ENCODE measurements at regions not wholly inside any gene's neighbourhood (a gene's known extent, or its start where the extent isn't known, plus 50 kb on each side); places are given as distances from the start of the nearest gene placed in this dataset.

DNA sequence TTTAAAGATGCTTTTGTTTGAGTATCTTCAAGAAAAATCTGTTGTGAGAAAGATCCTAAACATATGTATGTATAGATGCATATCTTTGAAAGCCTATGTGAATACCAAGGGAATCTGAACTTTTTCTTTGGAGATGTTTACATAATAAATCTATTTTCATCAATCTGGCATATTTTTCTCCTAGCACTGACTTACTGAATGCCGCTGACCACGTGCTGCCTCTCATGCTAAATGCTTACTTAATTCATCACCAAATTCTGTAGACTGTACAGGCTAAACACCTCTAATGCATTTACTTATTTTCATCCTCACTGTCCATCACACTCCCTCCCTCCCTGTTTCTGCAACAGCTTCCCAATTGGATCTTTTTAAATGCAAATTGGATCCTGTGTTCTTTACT, 566.2 kb upstream of the WWC1 start:
- H3K27me3 ChIP-seq, result no peaks in the 10 kb centered on the region
- intact Hi-C loops (cut with DNase I), result loop anchor here (10.0 kb wide), 1 partner anchor 490 kb away; no protein-coding TSS in a partner anchor
- DNase-seq (no peak), ATAC-seq (no peak)
- TF ChIP-seq, protein P1, sequence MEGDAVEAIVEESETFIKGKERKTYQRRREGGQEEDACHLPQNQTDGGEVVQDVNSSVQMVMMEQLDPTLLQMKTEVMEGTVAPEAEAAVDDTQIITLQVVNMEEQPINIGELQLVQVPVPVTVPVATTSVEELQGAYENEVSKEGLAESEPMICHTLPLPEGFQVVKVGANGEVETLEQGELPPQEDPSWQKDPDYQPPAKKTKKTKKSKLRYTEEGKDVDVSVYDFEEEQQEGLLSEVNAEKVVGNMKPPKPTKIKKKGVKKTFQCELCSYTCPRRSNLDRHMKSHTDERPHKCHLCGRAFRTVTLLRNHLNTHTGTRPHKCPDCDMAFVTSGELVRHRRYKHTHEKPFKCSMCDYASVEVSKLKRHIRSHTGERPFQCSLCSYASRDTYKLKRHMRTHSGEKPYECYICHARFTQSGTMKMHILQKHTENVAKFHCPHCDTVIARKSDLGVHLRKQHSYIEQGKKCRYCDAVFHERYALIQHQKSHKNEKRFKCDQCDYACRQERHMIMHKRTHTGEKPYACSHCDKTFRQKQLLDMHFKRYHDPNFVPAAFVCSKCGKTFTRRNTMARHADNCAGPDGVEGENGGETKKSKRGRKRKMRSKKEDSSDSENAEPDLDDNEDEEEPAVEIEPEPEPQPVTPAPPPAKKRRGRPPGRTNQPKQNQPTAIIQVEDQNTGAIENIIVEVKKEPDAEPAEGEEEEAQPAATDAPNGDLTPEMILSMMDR (IDR thresholded peaks at IDR 0.05), result no peak
- no peaks in the 10 kb centered on the region for H3K36me3 ChIP-seq
- H3K9me3 ChIP-seq, result no peaks in the 10 kb centered on the region
- H3K4me1 ChIP-seq, result no peaks in the 10 kb centered on the region
- no peak overlapping the region for H3K4me3 ChIP-seq
- no peak overlapping the region for H3K27ac ChIP-seq

DNA sequence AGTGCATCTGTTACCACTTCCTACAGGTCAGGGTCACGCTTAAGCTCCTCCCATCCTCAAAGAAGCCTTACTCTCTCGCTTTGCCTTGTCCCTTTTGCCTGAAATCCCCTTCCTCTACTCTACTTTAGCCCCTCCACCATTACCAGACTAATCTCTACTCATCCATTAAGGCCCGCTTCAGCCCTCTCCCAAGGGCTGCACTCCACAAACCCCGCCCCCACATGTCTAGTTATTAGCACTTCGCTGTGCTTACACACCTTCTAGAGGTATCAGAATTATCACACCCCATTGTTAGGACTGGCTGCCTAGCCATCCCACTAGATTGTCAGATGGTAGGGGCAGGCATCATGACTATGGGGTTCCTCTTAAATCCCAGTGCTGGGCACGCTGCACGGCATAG, 565.7 kb upstream of the WWC1 start:
- TF ChIP-seq, protein P1 (IDR thresholded peaks at IDR 0.05), result no peak
- intact Hi-C loops (cut with DNase I), result loop anchor here (10.0 kb wide), 1 partner anchor 489 kb away; no protein-coding TSS in a partner anchor
- Histone ChIP-seq H3K4me3 (no peak overlapping the region), H3K27ac (no peak overlapping the region), H3K36me3 (no peaks in the 10 kb centered on the region), H3K4me1 (no peaks in the 10 kb centered on the region), H3K27me3 (no peaks in the 10 kb centered on the region), H3K9me3 (no peaks in the 10 kb centered on the region)
- no peak for DNase-seq
- ATAC-seq, result no peak

DNA sequence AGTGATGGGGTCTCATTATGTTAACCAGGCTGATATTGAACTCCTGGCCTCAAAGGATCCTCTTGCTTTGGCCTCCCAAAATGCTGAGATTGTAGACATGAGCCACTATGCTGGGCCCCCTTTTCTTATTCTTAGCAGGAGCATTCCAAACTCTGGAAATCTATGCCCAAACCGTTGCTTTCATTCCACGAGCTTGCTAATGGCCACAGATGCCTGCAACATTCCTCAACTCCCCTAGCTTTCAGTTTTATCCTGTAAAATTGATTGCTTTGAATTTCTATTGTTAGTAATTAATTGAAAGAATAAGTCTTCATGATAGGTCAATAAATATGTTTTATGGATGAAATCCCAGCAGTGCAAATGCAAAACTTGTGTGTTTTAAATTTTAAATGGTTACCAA, 564.8 kb upstream of the WWC1 start:
- Histone ChIP-seq H3K36me3 (no peaks in the 10 kb centered on the region), H3K27ac (no peak overlapping the region), H3K4me1 (no peaks in the 10 kb centered on the region), H3K27me3 (no peaks in the 10 kb centered on the region), H3K9me3 (no peaks in the 10 kb centered on the region), H3K4me3 (no peak overlapping the region)
- ATAC-seq (no peak), DNase-seq (no peak)
- TF ChIP-seq, protein P1 (IDR thresholded peaks at IDR 0.05), result no peak
- intact Hi-C loops (cut with DNase I), result loop anchor here (10.0 kb wide), 1 partner anchor 488 kb away; no protein-coding TSS in a partner anchor

DNA sequence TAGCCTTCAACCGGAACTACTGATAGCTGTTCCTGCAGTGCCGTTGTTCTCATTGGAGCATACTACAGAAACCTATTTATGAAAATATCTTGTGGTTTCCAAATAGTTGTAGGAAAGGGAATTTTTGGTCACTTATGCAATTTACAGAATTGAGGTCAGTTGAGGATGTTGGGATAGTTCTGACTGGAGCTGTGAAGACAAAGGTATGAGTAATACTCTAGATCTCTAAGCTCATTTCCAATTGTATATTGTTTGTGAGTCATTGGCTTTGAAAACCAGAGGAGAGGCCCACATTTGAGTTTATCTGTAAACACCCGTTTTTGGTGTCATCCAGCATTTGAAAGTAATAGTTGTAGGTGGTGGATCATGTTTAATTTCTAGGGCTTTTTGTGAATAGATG, 561.3 kb upstream of the WWC1 start:
- Histone ChIP-seq H3K36me3 (no peaks in the 10 kb centered on the region), H3K4me3 (no peak overlapping the region), H3K27me3 (no peaks in the 10 kb centered on the region), H3K9me3 (no peaks in the 10 kb centered on the region), H3K4me1 (no peaks in the 10 kb centered on the region), H3K27ac (no peak overlapping the region)
- ATAC-seq, result no peak
- TF ChIP-seq, protein P1 (IDR thresholded peaks at IDR 0.05), result no peak
- DNase-seq, result no peak
- intact Hi-C loops (cut with DNase I), result no loop called here

DNA sequence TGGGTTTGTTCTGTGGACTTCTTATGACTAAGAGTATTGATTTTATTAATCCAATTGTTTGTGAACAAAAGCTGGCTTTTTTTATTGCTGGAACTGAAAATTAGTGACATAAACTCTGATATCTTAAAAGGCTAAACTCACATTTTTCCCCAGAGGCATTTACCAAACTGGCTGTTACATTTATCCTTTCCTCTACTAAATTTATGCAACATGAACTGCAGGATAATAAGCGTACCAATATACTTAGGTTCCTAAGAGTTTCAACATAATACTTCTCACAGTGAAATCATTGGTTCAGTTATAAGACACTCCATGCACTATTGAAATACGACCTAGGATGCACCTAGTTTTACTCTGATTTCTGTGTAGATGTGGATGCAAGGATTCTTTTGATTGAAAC, 560.8 kb upstream of the WWC1 start:
- Histone ChIP-seq H3K4me3 (no peak overlapping the region), H3K4me1 (no peaks in the 10 kb centered on the region), H3K27me3 (no peaks in the 10 kb centered on the region), H3K36me3 (no peaks in the 10 kb centered on the region), H3K27ac (no peak overlapping the region), H3K9me3 (no peaks in the 10 kb centered on the region)
- DNase-seq, result no peak
- no peak for ATAC-seq
- intact Hi-C loops (cut with DNase I), result no loop called here
- TF ChIP-seq, protein P1 (IDR thresholded peaks at IDR 0.05), result no peak

DNA sequence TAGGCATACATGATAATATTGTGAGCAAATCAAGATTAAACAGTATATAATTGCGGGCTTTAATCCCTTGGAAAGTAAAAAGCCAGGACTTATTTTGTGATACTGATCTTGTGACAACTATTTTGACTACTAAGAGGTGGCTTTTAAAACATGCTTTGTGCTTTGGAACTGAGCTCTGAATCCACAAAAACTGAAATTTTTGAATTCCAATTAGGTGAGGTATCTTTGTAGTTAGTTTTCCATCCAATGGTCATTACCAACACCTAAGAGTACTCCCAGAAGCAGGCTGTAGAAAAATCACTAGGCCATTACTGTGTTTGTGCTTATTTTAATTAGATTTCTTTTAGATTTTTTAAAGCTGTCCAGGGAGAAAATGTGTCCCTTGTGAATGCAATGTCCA, 559.5 kb upstream of the WWC1 start:
- H3K36me3 ChIP-seq, result no peaks in the 10 kb centered on the region
- H3K9me3 ChIP-seq, result no peaks in the 10 kb centered on the region
- H3K4me3 ChIP-seq, result no peak overlapping the region
- DNase-seq, result no peak
- no peaks in the 10 kb centered on the region for H3K27me3 ChIP-seq
- H3K4me1 ChIP-seq, result no peaks in the 10 kb centered on the region
- no peak for ATAC-seq
- intact Hi-C loops (cut with DNase I), result no loop called here
- no peak overlapping the region for H3K27ac ChIP-seq
- TF ChIP-seq, protein P1 (IDR thresholded peaks at IDR 0.05), result no peak

Data from upper lobe of right lung (tissue), 1 donor.